Stimulated activated CD4-positive, alpha-beta T cell treated with anti-CD3 and anti-CD28 coated beads, Interleukin-4, amount 100 ng/mL, for 24 hours (primary cell): ENCODE measurements at regions not wholly inside any gene's neighbourhood (a gene's known extent, or its start where the extent isn't known, plus 50 kb on each side); places are given as distances from the start of the nearest gene placed in this dataset.
"Not testable (repeated sequence)": the region's sequence is repeated elsewhere in the genome, so short reads cannot be mapped to it uniquely, and the experiment has no call there.

Experiments
- DNase-seq: peaks from one replicate; pipeline ENCODE4 v3.0.0-alpha.2; 2020

- no peak for DNase-seq
These were observed 286.1 kb upstream of the TBL1XR1 start for GRCh38 chr3:177483182-177483967.

GRCh38 chr3:177484206-177484605, 286.9 kb upstream of the TBL1XR1 start:
- DNase-seq: no peak

GRCh38 chr3:177484926-177485325, 287.6 kb upstream of the TBL1XR1 start:
- DNase-seq: no peak

- no peak for DNase-seq
These were observed 290.4 kb upstream of the TBL1XR1 start for GRCh38 chr3:177487635-177488186.

GRCh38 chr3:177488740-177489139, 291.5 kb upstream of the TBL1XR1 start:
- no peak for DNase-seq

GRCh38 chr3:177490626-177491025, 293.3 kb upstream of the TBL1XR1 start:
- no peak for DNase-seq

- no peak for DNase-seq
These were observed 294.2 kb upstream of the TBL1XR1 start for GRCh38 chr3:177491296-177492032.

GRCh38 chr3:177493091-177493490, 295.8 kb upstream of the TBL1XR1 start:
- DNase-seq: no peak

GRCh38 chr3:177494216-177494615, 296.9 kb upstream of the TBL1XR1 start:
- no peak for DNase-seq

GRCh38 chr3:177495566-177495965, 298.3 kb upstream of the TBL1XR1 start:
- no peak for DNase-seq

- no peak for DNase-seq
These were observed 301.0 kb upstream of the TBL1XR1 start for GRCh38 chr3:177498037-177498857.

GRCh38 chr3:177499039-177499438, 301.8 kb upstream of the TBL1XR1 start:
- not testable (repeated sequence) for DNase-seq

- no peak for DNase-seq
These were observed 302.6 kb upstream of the TBL1XR1 start for GRCh38 chr3:177499779-177500423.

GRCh38 chr3:177510693-177511216, 313.5 kb upstream of the TBL1XR1 start:
- no peak for DNase-seq

- DNase-seq: no peak
These were observed 315.9 kb upstream of the TBL1XR1 start for GRCh38 chr3:177512945-177513814.

GRCh38 chr3:177513815-177514610, 316.7 kb upstream of the TBL1XR1 start:
- no peak for DNase-seq

- no peak for DNase-seq
These were observed 317.6 kb upstream of the TBL1XR1 start for GRCh38 chr3:177514611-177515499.

- DNase-seq: no peak
These were observed 318.5 kb upstream of the TBL1XR1 start for GRCh38 chr3:177515786-177516157.
